GM21447 (cell line): ENCODE measurements at regions not wholly inside any gene's neighbourhood (a gene's known extent, or its start where the extent isn't known, plus 50 kb on each side); places are given as distances from the start of the nearest gene placed in this dataset.
"Not testable (repeated sequence)": the region's sequence is repeated elsewhere in the genome, so short reads cannot be mapped to it uniquely, and the experiment has no call there.

ENCODE experiments used
- ATAC-seq: cut with Tn5 transposase; IDR thresholded peaks from one replicate; pipeline ENCODE4 v1.9.1; 2021; ENCODE audit not compliant: unreplicated experiment

DNA sequence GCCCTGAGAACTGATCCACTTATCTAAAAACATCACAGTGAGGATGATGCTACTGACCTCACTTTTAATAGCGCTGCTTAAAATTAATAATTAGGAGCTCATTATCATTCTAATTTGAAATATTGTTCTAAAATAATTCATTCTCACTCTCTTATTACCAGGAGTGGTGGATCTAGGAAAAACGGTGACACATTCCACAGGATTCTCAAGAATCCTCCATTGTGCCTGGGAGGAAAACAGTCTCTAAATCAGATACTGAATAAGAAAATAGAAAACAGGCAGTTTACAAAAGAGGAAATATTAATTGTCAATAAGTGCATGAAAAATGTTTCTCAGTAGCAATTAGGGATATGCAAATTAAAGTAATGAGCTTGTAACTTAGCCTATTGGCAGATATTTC lies 187.4 kb downstream of the TENT5A start:
- ATAC-seq, result no peak

DNA sequence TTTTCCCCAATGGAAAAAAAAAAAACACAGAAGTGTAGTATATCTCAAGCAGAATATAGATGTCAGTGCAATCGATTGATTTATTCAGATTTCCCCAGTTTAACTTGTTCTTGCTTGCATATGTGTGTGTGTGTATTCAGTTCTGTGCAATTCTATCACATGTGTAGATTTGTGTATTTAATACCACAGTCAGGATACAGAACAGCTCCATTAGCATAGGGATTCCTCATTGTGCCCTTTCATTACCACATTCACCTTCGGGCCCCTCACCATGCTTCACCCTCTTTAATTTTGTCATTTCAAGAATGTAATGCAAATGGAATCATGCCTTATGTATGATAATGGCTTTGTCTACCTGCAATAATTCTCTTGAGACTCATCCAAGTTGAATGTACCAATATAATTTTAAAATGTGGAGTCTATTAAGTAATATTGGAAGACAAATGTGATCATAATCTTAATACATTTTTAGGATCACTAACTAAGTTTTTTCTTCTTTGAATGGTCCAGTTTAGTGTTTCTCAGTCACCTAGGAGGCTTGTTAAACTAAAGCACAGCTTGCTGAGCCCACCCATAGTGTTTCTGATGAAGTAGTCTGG lies 187.9 kb downstream of the TENT5A start:
- no peak for ATAC-seq

DNA sequence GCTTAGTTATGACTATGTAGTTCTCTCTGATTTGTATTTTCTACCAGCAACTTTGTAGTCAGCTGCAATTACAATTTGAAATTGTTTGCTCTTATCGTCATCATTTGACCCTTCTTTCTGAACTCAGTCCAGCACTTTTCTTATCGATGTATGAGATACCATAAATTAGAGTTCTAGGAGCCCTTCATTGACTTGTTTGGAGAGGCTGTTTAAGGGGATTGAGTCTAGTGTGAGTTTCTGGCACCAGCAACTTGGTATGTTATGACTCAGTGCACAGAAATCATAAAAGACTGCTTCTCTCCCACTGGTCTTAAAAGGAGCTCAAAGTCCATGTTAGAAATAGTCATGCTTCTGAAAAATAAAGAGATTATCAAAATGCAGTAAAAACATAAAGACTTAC lies 190.3 kb downstream of the TENT5A start:
- ATAC-seq, result no peak

DNA sequence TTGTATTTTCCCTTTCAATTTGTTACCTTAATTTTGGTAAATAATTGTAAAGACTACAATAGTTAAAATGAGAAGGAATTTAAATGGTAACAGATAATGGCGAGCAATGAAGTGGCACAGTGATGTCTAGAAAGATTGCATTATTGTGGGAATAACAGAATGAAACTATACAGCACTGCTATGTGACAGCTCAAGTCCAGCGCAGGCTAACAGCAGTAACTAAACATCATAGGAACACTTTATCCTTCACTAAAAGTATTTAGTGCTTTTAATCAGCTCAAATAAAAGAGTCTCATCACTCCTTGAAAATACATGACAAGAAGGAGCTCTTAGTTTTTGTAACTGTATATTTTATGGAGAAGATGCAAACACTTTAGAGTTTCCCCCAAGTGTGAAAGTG lies 190.8 kb downstream of the TENT5A start:
- no peak for ATAC-seq

DNA sequence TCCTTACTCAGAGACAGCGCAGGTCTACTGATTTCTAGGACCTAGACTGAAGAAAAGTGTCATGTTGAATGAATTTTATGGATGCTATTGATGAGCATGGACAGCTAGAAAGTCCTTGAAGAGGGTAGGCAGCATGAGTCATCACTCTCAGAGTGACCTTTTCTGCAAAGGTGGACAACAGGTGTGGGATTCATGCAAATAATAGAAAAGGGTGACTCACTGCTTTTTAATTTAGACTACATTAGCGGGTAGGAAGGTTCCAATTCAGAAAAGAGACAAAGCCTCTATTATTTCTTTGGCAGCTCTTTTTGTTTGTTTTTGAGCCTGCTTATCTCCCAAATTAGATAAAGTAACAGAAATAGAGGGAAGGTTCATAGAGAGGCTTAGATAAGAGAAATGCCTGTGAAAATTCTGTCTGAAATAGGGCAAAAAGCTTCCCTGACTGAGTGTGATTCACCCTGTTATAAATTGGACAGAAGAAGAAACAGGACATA lies 191.4 kb downstream of the TENT5A start:
- no peak for ATAC-seq

DNA sequence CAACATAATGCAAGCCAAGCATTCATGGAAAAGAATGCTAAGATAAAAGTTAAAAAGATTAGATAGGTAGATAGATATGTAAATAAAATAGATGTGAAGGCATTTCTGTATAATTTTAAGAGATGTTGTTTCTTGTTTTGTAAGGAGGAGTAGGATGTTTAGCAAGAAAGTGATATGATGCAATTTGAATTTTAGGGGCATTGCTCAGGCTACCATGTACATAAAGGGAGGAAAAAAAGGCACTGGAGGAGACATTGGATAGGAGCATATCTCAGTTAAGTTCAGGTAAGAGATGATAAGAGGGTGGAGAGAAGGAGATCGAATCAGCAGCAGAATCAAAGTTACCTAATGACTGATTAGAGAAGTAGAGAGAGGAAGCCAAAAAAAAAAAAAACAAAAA lies 194.7 kb downstream of the TENT5A start:
- ATAC-seq, result no peak

DNA sequence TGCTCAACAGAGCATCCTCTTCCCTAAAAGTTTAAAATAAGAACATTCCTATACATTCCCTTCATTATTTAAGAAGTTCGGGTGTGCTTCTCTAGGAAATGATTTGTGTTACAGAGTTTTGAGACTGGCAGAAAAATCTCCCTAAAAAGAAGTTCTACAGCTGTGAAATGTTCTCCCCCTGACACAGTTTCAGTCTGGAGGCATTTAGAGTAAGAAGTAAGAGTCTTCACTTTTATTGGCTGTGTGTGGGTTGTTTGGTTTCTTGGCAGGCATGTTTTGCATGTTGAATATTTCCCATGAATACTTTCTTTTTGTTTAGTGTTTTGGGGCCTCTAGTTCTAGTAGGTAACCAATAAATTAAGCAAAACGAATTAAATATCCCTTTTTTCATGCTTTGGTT lies 195.9 kb downstream of the TENT5A start:
- ATAC-seq, result no peak

DNA sequence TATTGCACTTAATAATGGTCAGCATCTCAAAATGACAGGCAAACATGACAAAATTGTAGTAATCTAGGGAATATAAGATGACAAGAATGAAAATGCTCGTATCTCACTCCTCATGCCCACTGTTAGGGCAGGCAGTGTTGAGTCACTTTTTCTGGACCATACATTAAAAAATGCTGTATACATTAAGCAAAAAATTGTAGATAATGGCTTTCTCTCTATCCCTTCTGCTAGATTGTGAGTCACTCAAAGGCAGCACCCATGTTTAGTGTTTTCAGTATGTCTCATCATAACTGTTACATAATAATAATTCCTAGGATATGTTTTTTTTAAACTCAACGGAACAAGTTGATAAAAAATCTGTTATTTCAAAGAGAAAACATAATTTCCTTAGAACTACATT lies 199.3 kb downstream of the TENT5A start:
- no peak for ATAC-seq

DNA sequence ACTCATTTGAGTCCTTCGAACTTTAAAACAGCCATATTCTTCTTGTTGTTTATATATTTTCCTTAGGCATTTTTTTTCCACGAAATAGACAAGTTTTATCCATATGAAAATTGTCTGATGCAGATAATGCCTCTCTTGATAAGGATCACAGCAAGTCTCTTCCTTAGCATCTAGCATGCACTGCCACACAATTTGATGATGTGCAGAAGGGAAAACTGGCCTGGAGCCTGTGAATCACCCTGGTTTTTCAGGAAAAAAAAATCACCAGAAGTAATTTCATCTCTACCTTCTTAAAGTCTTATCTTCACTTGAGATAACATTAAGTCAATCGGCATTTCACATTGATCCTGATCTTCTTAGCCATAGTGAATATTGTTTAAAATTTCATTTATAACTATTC lies 199.8 kb downstream of the TENT5A start:
- no peak for ATAC-seq

DNA sequence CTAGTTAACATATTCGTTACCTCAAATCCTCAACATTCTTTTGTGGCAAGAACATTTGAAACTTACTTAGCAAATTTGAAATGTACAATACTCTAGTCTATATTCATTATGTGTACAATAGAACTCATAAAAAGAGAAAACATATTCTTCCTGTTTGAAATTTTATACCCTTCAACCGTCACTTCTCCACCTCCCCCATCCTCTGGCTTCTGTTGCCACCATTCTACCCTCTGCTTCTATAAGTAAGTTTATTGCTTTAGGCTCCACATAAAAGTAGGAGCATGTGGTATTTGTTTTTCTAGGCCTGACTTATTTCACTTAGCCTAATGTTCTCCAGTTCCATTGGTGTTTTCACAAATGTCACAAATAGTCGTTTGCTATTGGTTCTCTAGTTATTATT lies 205.3 kb downstream of the TENT5A start:
- ATAC-seq, result no peak

DNA sequence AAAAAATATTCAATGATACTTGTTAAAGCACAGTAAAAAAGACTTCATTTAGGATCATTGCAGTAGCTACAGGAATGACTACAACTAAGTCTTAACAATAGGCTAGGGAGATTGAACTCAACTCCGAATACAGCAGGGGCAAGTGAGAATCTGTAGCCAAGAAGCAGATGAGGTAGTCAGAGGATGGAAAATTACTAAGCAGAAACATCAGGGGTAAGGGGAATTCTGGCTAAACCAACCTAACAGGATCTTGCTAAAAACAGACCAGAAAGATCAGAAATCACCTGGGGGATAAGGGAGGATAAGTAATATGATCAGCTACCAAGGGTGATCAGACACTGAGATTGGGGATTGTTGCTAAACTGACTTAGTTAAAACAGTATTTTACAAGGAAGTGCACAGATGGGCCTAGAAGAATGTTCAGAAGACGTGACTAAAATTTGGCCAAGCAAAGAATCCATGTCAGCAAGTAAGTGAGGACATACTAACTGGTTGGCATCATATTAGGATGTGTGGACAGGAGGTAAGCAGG lies 217.5 kb downstream of the TENT5A start:
- ATAC-seq, result no peak

DNA sequence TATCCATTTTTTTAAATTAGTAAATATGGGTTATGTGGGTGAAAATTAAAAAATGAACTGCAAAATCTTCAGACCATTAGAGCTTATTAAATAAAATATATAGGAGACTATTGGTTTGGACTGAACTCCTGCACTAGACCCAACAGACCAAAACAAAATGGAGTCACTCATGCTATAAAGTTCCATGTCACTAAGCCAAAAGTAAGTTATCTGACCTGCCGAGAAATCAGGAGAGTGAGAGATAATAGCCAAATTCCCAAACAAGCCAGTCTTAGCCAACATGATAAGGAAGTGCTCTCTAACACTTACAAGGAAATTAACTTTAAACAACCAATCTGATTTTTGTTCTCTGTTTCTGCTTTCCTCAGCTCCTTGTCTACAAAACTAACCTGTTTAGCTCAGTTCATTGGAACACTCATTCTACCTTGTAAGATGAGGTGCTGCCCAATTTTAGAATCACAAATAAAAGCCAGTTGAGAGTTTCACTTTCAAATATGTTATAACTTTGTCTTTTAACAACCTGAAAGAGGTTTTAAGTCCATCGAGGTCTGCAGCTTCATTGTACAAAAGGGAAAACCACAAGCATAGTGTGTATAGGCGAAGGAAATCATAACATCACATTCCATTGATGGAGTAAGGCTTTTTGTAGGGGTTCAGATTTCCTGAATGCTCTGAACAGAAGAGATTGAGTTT lies 220.5 kb downstream of the TENT5A start:
- no peak for ATAC-seq

DNA sequence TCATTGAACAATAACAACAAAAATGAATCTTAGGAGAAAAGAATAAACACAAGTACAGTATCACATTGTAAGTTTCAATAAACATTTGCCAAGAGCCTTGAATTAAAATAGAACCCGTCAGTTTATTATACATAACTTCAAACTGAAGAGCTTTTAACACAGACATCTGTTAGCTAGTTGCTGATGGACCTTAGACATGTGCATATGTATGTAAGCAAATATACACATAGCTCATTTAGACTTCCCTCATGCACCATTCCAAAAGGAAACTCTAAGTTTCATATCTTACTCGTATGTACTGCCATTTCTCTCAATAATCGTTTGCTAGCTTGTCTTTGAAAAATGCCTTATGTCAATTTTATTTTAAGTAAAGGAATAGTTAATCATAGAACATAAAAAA lies 235.0 kb downstream of the TENT5A start:
- no peak for ATAC-seq

DNA sequence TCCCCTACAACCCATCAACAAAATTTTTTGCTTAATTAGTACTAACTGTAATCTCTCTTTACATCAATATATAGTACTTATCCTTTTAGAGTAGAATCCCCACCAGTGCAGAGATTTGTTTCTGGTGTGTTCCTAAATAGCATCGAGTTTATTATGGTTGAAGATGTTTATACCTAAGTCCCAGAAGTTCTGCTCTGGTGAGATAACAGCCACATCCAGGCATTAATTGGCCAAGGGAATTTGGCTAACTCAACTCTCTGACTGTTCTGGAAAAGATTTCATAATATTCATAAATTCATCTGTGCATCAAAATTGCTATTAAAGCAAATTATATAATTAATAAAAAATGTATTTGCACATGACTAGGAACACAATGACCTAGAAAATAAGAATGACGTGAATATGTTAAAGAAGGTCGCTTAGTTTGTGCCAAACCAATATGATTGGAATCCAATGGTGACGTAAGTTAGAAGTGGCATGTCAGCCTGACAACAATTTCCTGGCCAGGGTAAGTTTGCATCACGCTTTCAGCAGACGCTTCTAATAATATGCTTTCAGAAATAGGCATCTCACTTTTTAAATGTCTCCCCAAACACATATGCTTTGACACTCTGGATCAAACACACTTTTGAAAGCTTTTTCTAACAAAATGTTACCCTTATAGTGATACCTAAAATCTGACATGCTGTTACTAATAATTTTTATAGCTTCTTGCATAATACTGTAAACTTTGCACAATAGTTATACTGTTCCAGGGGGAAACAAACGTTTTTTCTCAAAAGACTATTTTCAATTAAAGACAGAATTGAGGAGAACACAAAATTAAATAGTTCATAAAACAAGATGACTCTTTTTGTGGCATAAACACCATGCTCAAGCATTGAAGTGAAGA lies 236.7 kb downstream of the TENT5A start:
- no peak for ATAC-seq

DNA sequence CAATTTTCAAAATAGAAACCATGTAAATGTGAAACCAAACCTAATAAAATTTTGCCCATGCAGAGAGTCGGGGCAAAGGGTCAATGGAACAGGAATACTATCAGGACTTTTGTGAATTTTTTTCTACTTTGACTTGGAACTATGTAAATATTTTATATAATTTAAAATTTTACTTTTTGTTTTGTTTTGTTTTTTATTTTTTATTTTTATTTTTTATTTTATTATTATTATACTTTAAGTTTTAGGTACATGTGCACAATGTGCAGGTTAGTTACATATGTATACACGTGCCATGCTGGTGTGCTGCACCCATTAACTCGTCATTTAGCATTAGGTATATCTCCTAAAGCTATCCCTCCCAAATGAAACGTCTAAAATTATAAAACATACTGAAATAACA lies 238.3 kb downstream of the TENT5A start:
- ATAC-seq, result not testable (repeated sequence)

DNA sequence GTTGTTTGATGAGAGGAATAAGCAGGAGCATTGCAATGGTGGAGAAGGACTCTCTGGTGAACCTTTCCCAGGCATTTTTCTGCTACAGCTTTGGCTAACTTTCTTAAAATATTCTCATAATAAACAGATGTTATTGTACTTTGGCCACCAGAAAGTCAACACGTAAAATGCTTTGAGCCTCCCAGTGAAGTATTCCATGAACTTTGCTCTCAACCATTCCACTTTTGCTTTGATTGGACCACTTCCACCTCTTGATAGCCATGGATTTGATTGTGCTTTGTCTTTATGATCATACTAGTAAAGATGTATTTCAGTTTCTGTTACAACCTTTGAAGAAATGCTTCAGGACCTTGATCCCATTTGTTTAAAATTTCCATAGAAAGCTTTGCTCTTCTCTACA lies 241.1 kb downstream of the TENT5A start:
- no peak for ATAC-seq

DNA sequence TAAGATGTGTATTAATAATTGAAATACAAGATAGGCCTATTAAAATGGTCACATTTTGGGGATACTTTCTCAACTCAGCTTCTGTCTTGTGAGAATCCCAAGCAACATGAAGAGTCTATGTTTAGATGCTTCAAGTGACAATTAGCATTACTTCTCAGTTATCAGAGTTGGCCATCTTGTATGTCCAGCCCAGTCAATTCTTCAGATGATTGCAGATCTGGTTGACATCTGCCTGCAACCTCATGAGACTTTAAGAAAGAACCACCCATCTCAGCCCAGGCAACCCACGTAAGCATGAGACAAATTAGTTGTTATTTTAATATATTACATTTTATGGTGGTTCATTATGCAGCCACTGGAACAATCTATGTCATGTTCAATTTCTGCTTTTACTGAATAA lies 256.5 kb downstream of the TENT5A start:
- ATAC-seq, result no peak

DNA sequence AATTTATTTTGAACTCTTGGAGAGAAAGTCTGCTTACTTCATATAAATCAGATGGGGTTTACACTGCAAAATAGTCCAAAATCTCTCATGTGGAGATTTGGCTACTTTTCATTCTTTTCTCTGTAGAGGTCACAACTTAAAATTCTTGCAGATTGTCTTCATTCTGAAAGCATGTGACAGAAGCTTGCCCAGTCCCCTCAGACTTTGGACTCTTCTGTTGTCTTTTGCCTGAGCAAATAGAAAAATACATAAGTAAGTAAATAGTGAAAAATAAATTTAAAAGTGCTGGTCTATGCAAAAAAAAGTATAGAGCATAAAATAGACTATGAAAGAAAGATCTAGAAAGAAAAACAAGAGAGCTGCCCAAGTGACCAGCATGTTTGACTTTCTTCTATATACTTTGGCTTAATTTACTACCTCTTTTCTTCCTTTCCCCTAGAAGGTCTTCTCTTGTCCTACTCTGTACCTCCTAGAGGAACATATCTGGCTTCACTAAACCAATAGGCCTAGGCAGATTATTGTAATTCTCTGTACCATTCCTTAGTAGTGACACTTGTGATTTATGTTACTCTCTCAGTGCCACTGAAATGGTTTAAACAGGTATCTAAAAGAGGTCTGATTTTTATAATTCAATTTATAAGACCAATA lies 260.9 kb downstream of the TENT5A start:
- no peak for ATAC-seq

DNA sequence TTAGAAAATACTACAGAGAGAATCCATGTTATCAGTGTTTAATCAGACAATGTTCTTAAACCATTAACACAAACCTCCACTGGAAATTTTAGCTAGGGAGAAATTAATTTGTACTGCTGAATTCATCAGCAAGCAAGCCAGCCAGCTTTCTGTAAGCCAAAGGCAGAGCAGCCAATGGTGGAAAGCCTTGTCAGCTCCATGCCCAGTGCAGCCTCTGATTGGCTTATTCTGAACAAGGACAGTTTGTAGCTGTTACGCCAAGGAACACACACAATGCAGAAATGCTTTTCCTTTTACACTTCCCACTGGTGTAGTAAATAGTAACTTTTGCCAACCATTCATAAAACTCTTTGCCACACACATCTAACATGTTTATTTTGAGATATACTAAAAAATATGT lies 265.0 kb downstream of the TENT5A start:
- no peak for ATAC-seq

DNA sequence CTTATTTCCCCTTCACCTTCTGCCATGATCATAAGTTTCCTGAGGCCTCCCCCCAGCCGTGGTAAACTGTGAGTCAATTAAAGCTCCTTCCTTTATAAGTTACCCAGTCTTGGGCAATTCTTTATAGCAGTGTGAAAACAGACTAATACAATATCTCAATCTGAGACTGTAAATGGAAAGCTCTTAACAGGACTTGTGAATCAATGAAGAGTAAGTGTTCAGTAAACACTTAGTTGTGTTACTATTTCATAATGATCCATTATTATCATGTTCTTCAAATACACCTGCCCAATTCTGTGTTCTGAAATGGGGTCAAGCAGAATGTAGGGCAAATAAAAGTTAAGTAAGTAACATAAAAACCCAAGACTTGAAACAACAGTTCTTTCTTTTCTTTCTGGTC lies 266.2 kb downstream of the TENT5A start:
- ATAC-seq, result no peak

DNA sequence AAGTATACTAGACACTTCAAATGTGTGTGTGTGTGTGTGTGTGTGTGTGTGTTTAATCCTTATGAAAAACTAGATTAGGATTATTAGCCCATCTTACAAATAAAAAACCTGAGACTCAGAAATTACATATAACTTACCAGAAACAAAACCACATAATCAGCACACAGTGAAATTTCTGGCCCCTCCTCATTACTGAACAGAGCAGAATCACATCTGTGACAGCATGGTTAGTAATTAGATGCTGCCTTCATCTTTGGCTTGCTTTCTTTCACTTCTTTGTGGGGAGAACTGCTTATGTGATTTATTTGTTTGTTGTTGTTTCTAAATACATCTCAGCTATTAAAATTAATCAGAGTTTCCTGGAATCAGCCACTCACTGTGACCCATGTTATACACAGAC lies 267.1 kb downstream of the TENT5A start:
- ATAC-seq, result no peak
